ENCODE measurements at regions not wholly inside any gene's neighbourhood (a gene's known extent, or its start where the extent isn't known, plus 50 kb on each side); places are given as distances from the start of the nearest gene placed in this dataset.

- no peak for TF ChIP-seq TAF1 (IDR thresholded peaks at IDR 0.05; ENCODE audit: low read depth, low read length)
- TF ChIP-seq SPI1 (IDR thresholded peaks at IDR 0.05; ENCODE audit: low read depth, low read length) = no peak
Observed at GRCh38 chr2:106694964-106695470, 190.9 kb downstream of the ST6GAL2 start.
